ENCODE measurements at regions not wholly inside any gene's neighbourhood (a gene's known extent, or its start where the extent isn't known, plus 50 kb on each side); places are given as distances from the start of the nearest gene placed in this dataset.

GRCh38 chrX:119181491-119181890 is 53.9 kb upstream of the KIAA1210 start:
- DNase-seq (ENCODE audit: extremely low read depth in 1 of 4, low spot score in 3 of 4) (no peak), ATAC-seq (no peak), FAIRE-seq (no peak)
- Histone ChIP-seq H3K4me1 (replicated peaks in 1 of 2; ENCODE audit: control insufficient read depth in 2 of 2, insufficient read depth in 2 of 2, low read length in 2 of 2) (no peaks in the 10 kb centered on the region), H3K9me1 (ENCODE audit: control insufficient read depth, insufficient read depth, low read length) (no peaks in the 10 kb centered on the region), H3K27me3 (ENCODE audit: control insufficient read depth in 2 of 2, insufficient read depth in 2 of 2, low read length in 2 of 2) (no peaks in the 10 kb centered on the region; a peak in 1 of 5 replicates), H3K9me3 (replicated peaks; ENCODE audit: control insufficient read depth, insufficient read depth, low read depth, low read length) (no peaks in the 10 kb centered on the region), H3K27ac (ENCODE audit: extremely low read depth, low read depth, low read length) (no peak overlapping the region), H3K36me3 (ENCODE audit: control insufficient read depth, insufficient read depth, low read length) (no peaks in the 10 kb centered on the region), H3K4me2 (ENCODE audit: insufficient read depth, low read length) (no peak overlapping the region), H3K79me2 (ENCODE audit: control insufficient read depth, insufficient read depth, low read length) (no peaks in the 10 kb centered on the region), H2AFZ (ENCODE audit: low read depth, low read length) (no peak overlapping the region), H3K4me3 (no peak overlapping the region), H3K9ac (ENCODE audit: insufficient read depth in 1 of 2, low read depth in 2 of 2, low read length in 2 of 2) (no peak overlapping the region), H4K20me1 (replicated peaks; ENCODE audit: control insufficient read depth, insufficient read depth, low read length) (no peaks in the 10 kb centered on the region)
- CTCF ChIA-PET (ENCODE audit: low intra/inter-chr PET ratio) = no interaction called here
- intact Hi-C loops (cut with micrococcal nuclease) (no loop called here), in situ Hi-C loops (cut with MboI) (no loop called here)
- 0% methylated on average over 2 of the region's 2 CpGs for WGBS (ENCODE audit: insufficient coverage, low coverage, missing lambda C conversion rate)
- TF ChIP-seq RBM15 (IDR thresholded peaks at IDR 0.05; ENCODE audit: insufficient read depth, low read length) = no peak
- peak in 1 of 3 experiments; percentile 16; a peak in 1 of 6 replicates for TF ChIP-seq CTCF (IDR thresholded peaks at IDR 0.05 in 2 of 3, conservative IDR thresholded peaks at IDR 0.05 in 1 of 3; ENCODE audit: insufficient read depth in 2 of 3, low read depth in 1 of 3, low read length in 3 of 3)
- no TSS peak for BruUV-seq (replicated peaks)
- POLR2A ChIA-PET = no interaction called here

GRCh38 chrX:119186194-119186593 is 49.9 kb upstream of the PGRMC1 start:
- FAIRE-seq = no peak
- H4K20me1 ChIP-seq (replicated peaks; ENCODE audit: control insufficient read depth, insufficient read depth, low read length) = no peaks in the 10 kb centered on the region
- H3K9me3 ChIP-seq (replicated peaks; ENCODE audit: control insufficient read depth, insufficient read depth, low read depth, low read length) = no peaks in the 10 kb centered on the region
- no TSS peak for BruUV-seq (replicated peaks)
- H3K4me3 ChIP-seq = no peak overlapping the region
- ChIA-PET POLR2A (interaction anchor here (1.0 kb wide), 1 partner anchor 51 kb away, joined by 3 read pairs; no protein-coding TSS in a partner anchor), CTCF (ENCODE audit: low intra/inter-chr PET ratio) (no interaction called here)
- no peaks in the 10 kb centered on the region for H3K79me2 ChIP-seq (ENCODE audit: control insufficient read depth, insufficient read depth, low read length)
- intact Hi-C loops (cut with micrococcal nuclease) (no loop called here), in situ Hi-C loops (cut with MboI) (no loop called here)
- no peak overlapping the region for H3K9ac ChIP-seq (ENCODE audit: insufficient read depth in 1 of 2, low read depth in 2 of 2, low read length in 2 of 2)
- 20% methylated on average over 6 of the region's 6 CpGs for WGBS (ENCODE audit: insufficient coverage, low coverage, missing lambda C conversion rate)
- H3K4me2 ChIP-seq (ENCODE audit: insufficient read depth, low read length) = no peak overlapping the region
- no peak for ATAC-seq
- no peaks in the 10 kb centered on the region for H3K9me1 ChIP-seq (ENCODE audit: control insufficient read depth, insufficient read depth, low read length)
- H2AFZ ChIP-seq (ENCODE audit: low read depth, low read length) = peak overlapping the region; percentile 87; the same call in 1 of the 2 replicates
- no peak overlapping the region for H3K27ac ChIP-seq (ENCODE audit: extremely low read depth, low read depth, low read length)
- no peaks in the 10 kb centered on the region for H3K36me3 ChIP-seq (ENCODE audit: control insufficient read depth, insufficient read depth, low read length)
- peaks cover 0 to 3% of the 10 kb centered on the region in 2 experiments; a peak in 2 of 5 replicates for H3K4me1 ChIP-seq (replicated peaks in 1 of 2; ENCODE audit: control insufficient read depth in 2 of 2, insufficient read depth in 2 of 2, low read length in 2 of 2)
- no peak for DNase-seq (ENCODE audit: extremely low read depth in 1 of 4, low spot score in 3 of 4)
- H3K27me3 ChIP-seq (ENCODE audit: control insufficient read depth in 2 of 2, insufficient read depth in 2 of 2, low read length in 2 of 2) = peaks cover 0 to 4% of the 10 kb centered on the region in 2 experiments; a peak in 1 of 5 replicates
- no peak for TF ChIP-seq HMBOX1 (IDR thresholded peaks at IDR 0.05)
- peak; percentile 39; the same call in 1 of the 2 replicates for TF ChIP-seq ATF3 (IDR thresholded peaks at IDR 0.05)
- TF ChIP-seq ATF3 (CRISPR knock-in tag; conservative IDR thresholded peaks at IDR 0.05) = no peak
